CD4-positive, alpha-beta memory T cell (primary cell): ENCODE measurements at regions not wholly inside any gene's neighbourhood (a gene's known extent, or its start where the extent isn't known, plus 50 kb on each side); places are given as distances from the start of the nearest gene placed in this dataset.

Experiments used
- CTCF ChIA-PET: fragments of 350-600 bp; sonication (Branson Sonifier 250); formaldehyde crosslinking; loops from one replicate; lab custom pipeline; 2021; ENCODE audit warnings: inconsistent platforms; ENCODE audit not compliant: partially characterized antibody; lab: Charles Lee
- POLR2A ChIA-PET: fragments of 350-600 bp; sonication (Branson Sonifier 250); formaldehyde crosslinking; loops from one replicate; lab custom pipeline; 2021; ENCODE audit not compliant: partially characterized antibody; lab: Charles Lee
- DNase-seq, 5 donors: peaks; one replicate each; pipeline versions ENCODE4 v3.0.0 to v3.0.0-alpha.2; 2020 to 2022; ENCODE audit warnings: mixed read lengths in 1 of 5
- H3K27ac ChIP-seq: one replicate; pipeline ENCODE4 v1.7.0; 2013; ENCODE audit warnings: low read depth, low read length
- H3K27me3 ChIP-seq: 2 replicates; pipeline ENCODE4 v1.7.0; 2013; ENCODE audit warnings: mild to moderate bottlenecking, low read length, moderate library complexity; ENCODE audit not compliant: insufficient read depth
- H3K36me3 ChIP-seq: 2 replicates; pipeline ENCODE4 v1.7.0; 2013; ENCODE audit warnings: mild to moderate bottlenecking, low read length, moderate library complexity; ENCODE audit not compliant: insufficient read depth
- H3K4me1 ChIP-seq: 2 replicates; pipeline ENCODE4 v1.7.0; 2013; ENCODE audit warnings: mild to moderate bottlenecking, low read length, moderate library complexity; ENCODE audit not compliant: insufficient read depth
- H3K4me3 ChIP-seq, 2 donors: one replicate each; pipeline ENCODE4 v1.7.0; 2013; ENCODE audit warnings: low read length in 2 of 2, mild to moderate bottlenecking in 1 of 2
- H3K9me3 ChIP-seq, 2 donors: one replicate each; pipeline ENCODE4 v1.7.0; 2013; ENCODE audit warnings: low read length in 2 of 2, control low read depth in 1 of 2; ENCODE audit not compliant: control insufficient read depth in 1 of 2
- H3K27ac Mint-ChIP-seq, 7 donors: one replicate each; pipeline ENCODE4 v1.8.0; 2020 to 2021; ENCODE audit warnings: mixed read lengths in 7 of 7, mild to moderate bottlenecking in 6 of 7, inconsistent platforms in 3 of 7, moderate library complexity in 3 of 7
- H3K27me3 Mint-ChIP-seq, 2 donors: one replicate each; pipeline ENCODE4 v1.8.0; 2020 to 2021; ENCODE audit warnings: mixed read lengths in 2 of 2
- H3K36me3 Mint-ChIP-seq, 2 donors: one replicate each; pipeline ENCODE4 v1.8.0; 2020 to 2021; ENCODE audit warnings: mixed read lengths in 2 of 2, inconsistent platforms in 1 of 2, mild to moderate bottlenecking in 1 of 2
- H3K4me1 Mint-ChIP-seq, 4 donors: one replicate each; pipeline ENCODE4 v1.8.0; 2020 to 2021; ENCODE audit warnings: mixed read lengths in 4 of 4, mild to moderate bottlenecking in 1 of 4
- H3K4me3 Mint-ChIP-seq, 8 donors: one replicate each; pipeline ENCODE4 v1.8.0; 2020 to 2021; ENCODE audit warnings: mixed read lengths in 8 of 8, mild to moderate bottlenecking in 7 of 8, moderate library complexity in 6 of 8, inconsistent platforms in 3 of 8
- H3K9me3 Mint-ChIP-seq, 8 donors: one replicate each; pipeline ENCODE4 v1.8.0; 2020 to 2021; ENCODE audit warnings: mixed read lengths in 8 of 8, mild to moderate bottlenecking in 5 of 8, inconsistent platforms in 3 of 8, moderate library complexity in 1 of 8
- intact Hi-C: fragments of 100-400 bp; cut with micrococcal nuclease; formaldehyde crosslinking; loops from one replicate; pipeline ENCODE4 v1.15.1; 2023

GRCh38 chr13:110017379-110017778, 231.0 kb upstream of the IRS2 start:
- ChIA-PET CTCF (no interaction called here), POLR2A (no interaction called here)
- H3K27me3 ChIP-seq, result no peaks in the 10 kb centered on the region
- H3K27ac Mint-ChIP-seq, result no peak overlapping the region
- intact Hi-C loops, result no loop called here
- no peak overlapping the region for H3K4me3 Mint-ChIP-seq
- peaks cover 2 to 14% of the 10 kb centered on the region in 2 donors for H3K27me3 Mint-ChIP-seq
- peaks cover 0 to 2% (median 0%) of the 10 kb centered on the region in 8 donors for H3K9me3 Mint-ChIP-seq
- DNase-seq, result no peak
- H3K36me3 Mint-ChIP-seq, result no peaks in the 10 kb centered on the region
- H3K27ac ChIP-seq, result no peak overlapping the region
- H3K4me1 Mint-ChIP-seq, result no peaks in the 10 kb centered on the region
- H3K9me3 ChIP-seq, result no peaks in the 10 kb centered on the region
- H3K36me3 ChIP-seq, result no peaks in the 10 kb centered on the region
- no peak overlapping the region for H3K4me3 ChIP-seq
- H3K4me1 ChIP-seq, result no peaks in the 10 kb centered on the region

GRCh38 chr13:110015253-110015652, 228.9 kb upstream of the IRS2 start:
- H3K27ac Mint-ChIP-seq, result no peak overlapping the region
- POLR2A ChIA-PET, result no interaction called here
- H3K4me3 ChIP-seq, result no peak overlapping the region
- intact Hi-C loops, result no loop called here
- no peak overlapping the region for H3K27ac ChIP-seq
- no peaks in the 10 kb centered on the region for H3K4me1 ChIP-seq
- H3K4me3 Mint-ChIP-seq, result no peak overlapping the region
- peaks cover 0 to 6% of the 10 kb centered on the region in 2 donors for H3K27me3 Mint-ChIP-seq
- no peaks in the 10 kb centered on the region for H3K27me3 ChIP-seq
- no peaks in the 10 kb centered on the region for H3K9me3 ChIP-seq
- peaks cover 0 to 2% (median 0%) of the 10 kb centered on the region in 8 donors for H3K9me3 Mint-ChIP-seq
- no peaks in the 10 kb centered on the region for H3K36me3 ChIP-seq
- no peaks in the 10 kb centered on the region for H3K36me3 Mint-ChIP-seq
- no peak for DNase-seq
- CTCF ChIA-PET, result no interaction called here
- no peaks in the 10 kb centered on the region for H3K4me1 Mint-ChIP-seq

GRCh38 chr13:110014719-110015118, 228.3 kb upstream of the IRS2 start:
- no peaks in the 10 kb centered on the region for H3K27me3 ChIP-seq
- intact Hi-C loops, result no loop called here
- ChIA-PET CTCF (no interaction called here), POLR2A (no interaction called here)
- H3K36me3 ChIP-seq, result no peaks in the 10 kb centered on the region
- no peak overlapping the region for H3K4me3 Mint-ChIP-seq
- H3K4me1 Mint-ChIP-seq, result no peaks in the 10 kb centered on the region
- no peaks in the 10 kb centered on the region for H3K4me1 ChIP-seq
- DNase-seq, result no peak
- peaks cover 0 to under 1% of the 10 kb centered on the region in 2 donors for H3K27me3 Mint-ChIP-seq
- H3K9me3 ChIP-seq, result no peaks in the 10 kb centered on the region
- no peak overlapping the region for H3K27ac Mint-ChIP-seq
- no peak overlapping the region for H3K4me3 ChIP-seq
- no peaks in the 10 kb centered on the region for H3K9me3 Mint-ChIP-seq
- H3K36me3 Mint-ChIP-seq, result no peaks in the 10 kb centered on the region
- H3K27ac ChIP-seq, result no peak overlapping the region

GRCh38 chr13:110012102-110012739, 225.8 kb upstream of the IRS2 start:
- H3K27ac Mint-ChIP-seq, result no peak overlapping the region
- intact Hi-C loops, result no loop called here
- H3K27ac ChIP-seq, result no peak overlapping the region
- ChIA-PET CTCF (no interaction called here), POLR2A (no interaction called here)
- H3K4me1 ChIP-seq, result no peaks in the 10 kb centered on the region
- no peak overlapping the region for H3K4me3 ChIP-seq
- no peaks in the 10 kb centered on the region for H3K36me3 Mint-ChIP-seq
- H3K27me3 Mint-ChIP-seq, result no peaks in the 10 kb centered on the region
- no peaks in the 10 kb centered on the region for H3K36me3 ChIP-seq
- DNase-seq, result no peak
- H3K27me3 ChIP-seq, result no peaks in the 10 kb centered on the region
- H3K9me3 Mint-ChIP-seq, result no peaks in the 10 kb centered on the region
- H3K4me3 Mint-ChIP-seq, result no peak overlapping the region
- H3K9me3 ChIP-seq, result no peaks in the 10 kb centered on the region
- no peaks in the 10 kb centered on the region for H3K4me1 Mint-ChIP-seq

GRCh38 chr13:110010404-110011138, 224.2 kb upstream of the IRS2 start:
- Mint-ChIP-seq H3K27me3 (no peaks in the 10 kb centered on the region), H3K36me3 (no peaks in the 10 kb centered on the region), H3K27ac (no peak overlapping the region), H3K9me3 (no peaks in the 10 kb centered on the region), H3K4me1 (no peaks in the 10 kb centered on the region), H3K4me3 (no peak overlapping the region)
- no peaks in the 10 kb centered on the region for H3K4me1 ChIP-seq
- H3K36me3 ChIP-seq, result no peaks in the 10 kb centered on the region
- H3K27ac ChIP-seq, result no peak overlapping the region
- H3K9me3 ChIP-seq, result no peaks in the 10 kb centered on the region
- intact Hi-C loops, result no loop called here
- H3K27me3 ChIP-seq, result no peaks in the 10 kb centered on the region
- no peak for DNase-seq
- ChIA-PET CTCF (no interaction called here), POLR2A (no interaction called here)
- no peak overlapping the region for H3K4me3 ChIP-seq

GRCh38 chr13:110008816-110009215, 222.4 kb upstream of the IRS2 start:
- POLR2A ChIA-PET, result no interaction called here
- intact Hi-C loops, result no loop called here
- Mint-ChIP-seq H3K27me3 (no peaks in the 10 kb centered on the region), H3K4me3 (no peak overlapping the region), H3K9me3 (no peaks in the 10 kb centered on the region), H3K27ac (no peak overlapping the region), H3K4me1 (no peaks in the 10 kb centered on the region), H3K36me3 (no peaks in the 10 kb centered on the region)
- H3K27ac ChIP-seq, result no peak overlapping the region
- no peaks in the 10 kb centered on the region for H3K27me3 ChIP-seq
- no peaks in the 10 kb centered on the region for H3K36me3 ChIP-seq
- H3K9me3 ChIP-seq, result no peaks in the 10 kb centered on the region
- H3K4me1 ChIP-seq, result no peaks in the 10 kb centered on the region
- no peak overlapping the region for H3K4me3 ChIP-seq
- CTCF ChIA-PET, result no interaction called here
- no peak for DNase-seq

GRCh38 chr13:110006304-110006703, 219.9 kb upstream of the IRS2 start:
- no peaks in the 10 kb centered on the region for H3K4me1 ChIP-seq
- H3K27ac ChIP-seq, result no peak overlapping the region
- H3K36me3 ChIP-seq, result no peaks in the 10 kb centered on the region
- Mint-ChIP-seq H3K27ac (no peak overlapping the region), H3K36me3 (no peaks in the 10 kb centered on the region), H3K4me1 (no peaks in the 10 kb centered on the region), H3K27me3 (peaks cover 0 to 3% of the 10 kb centered on the region in 2 donors), H3K4me3 (no peak overlapping the region), H3K9me3 (peaks cover 0 to 4% (median 0%) of the 10 kb centered on the region in 8 donors)
- H3K9me3 ChIP-seq, result no peaks in the 10 kb centered on the region
- H3K27me3 ChIP-seq, result no peaks in the 10 kb centered on the region
- intact Hi-C loops, result no loop called here
- no peak overlapping the region for H3K4me3 ChIP-seq
- no peak for DNase-seq
- POLR2A ChIA-PET, result no interaction called here
- CTCF ChIA-PET, result no interaction called here
